ENCODE measurements at regions not wholly inside any gene's neighbourhood (a gene's known extent, or its start where the extent isn't known, plus 50 kb on each side); places are given as distances from the start of the nearest gene placed in this dataset.

- no peak overlapping the region for H3K4me3 ChIP-seq (replicated peaks in 1 of 3)
- WGBS, 2 donors: 77 to 89% methylated on average over 2 of the region's 2 CpGs
- TF ChIP-seq CTCF (IDR thresholded peaks at IDR 0.05): no peak
- no peak for TF ChIP-seq POLR2A (IDR thresholded peaks at IDR 0.05)
Measured at GRCh38 chr5:68130253-68130652, 85.3 kb upstream of the PIK3R1 start.

GRCh38 chr5:68129364-68129763 is 86.2 kb upstream of the PIK3R1 start:
- no peak for TF ChIP-seq CTCF (IDR thresholded peaks at IDR 0.05)
- TF ChIP-seq POLR2A (IDR thresholded peaks at IDR 0.05): no peak
- 94 to 95% methylated on average over 4 of the region's 4 CpGs for WGBS, 2 donors
- intact Hi-C loops (cut with DNase I): no loop called here

More at GRCh38 chr5:68130253-68130652, 85.3 kb upstream of the PIK3R1 start:
- H3K4me1 ChIP-seq: peaks cover 0 to 5% of the 10 kb centered on the region in 2 donors
- no peaks in the 10 kb centered on the region for H3K9me3 ChIP-seq
- no peak overlapping the region for H3K27ac ChIP-seq
- DNase-seq: no peak
- no peaks in the 10 kb centered on the region for H3K36me3 ChIP-seq
- intact Hi-C loops (cut with DNase I): no loop called here
- no peaks in the 10 kb centered on the region for H3K27me3 ChIP-seq

GRCh38 chr5:68126886-68127285 is 88.7 kb upstream of the PIK3R1 start:
- WGBS, 2 donors: 58 to 70% methylated on average over 2 of the region's 2 CpGs
- intact Hi-C loops (cut with DNase I): no loop called here

More at GRCh38 chr5:68129364-68129763, 86.2 kb upstream of the PIK3R1 start:
- H3K4me3 ChIP-seq (replicated peaks in 1 of 3): no peak overlapping the region
- H3K27ac ChIP-seq: no peak overlapping the region
- no peaks in the 10 kb centered on the region for H3K9me3 ChIP-seq
- DNase-seq: no peak
- no peaks in the 10 kb centered on the region for H3K27me3 ChIP-seq
- H3K36me3 ChIP-seq: no peaks in the 10 kb centered on the region
- H3K4me1 ChIP-seq: peaks cover 0 to 5% of the 10 kb centered on the region in 2 donors

GRCh38 chr5:68122439-68123328 is 92.9 kb upstream of the PIK3R1 start:
- intact Hi-C loops (cut with DNase I): no loop called here
- Histone ChIP-seq H3K27ac (no peak overlapping the region), H3K4me1 (peaks cover 0 to 5% of the 10 kb centered on the region in 2 donors), H3K4me3 (replicated peaks in 1 of 3) (no peak overlapping the region), H3K36me3 (no peaks in the 10 kb centered on the region), H3K9me3 (no peaks in the 10 kb centered on the region), H3K27me3 (no peaks in the 10 kb centered on the region)
- WGBS, 2 donors: 75 to 85% methylated on average over 7 of the region's 7 CpGs
- DNase-seq: no peak
- TF ChIP-seq POLR2A (IDR thresholded peaks at IDR 0.05) (no peak), CTCF (IDR thresholded peaks at IDR 0.05) (no peak)

More at GRCh38 chr5:68126886-68127285, 88.7 kb upstream of the PIK3R1 start:
- Histone ChIP-seq H3K4me1 (peaks cover 0 to 5% of the 10 kb centered on the region in 2 donors), H3K27ac (peak overlapping the region in 1 of 3 donors; percentile 20), H3K27me3 (no peaks in the 10 kb centered on the region), H3K36me3 (no peaks in the 10 kb centered on the region), H3K9me3 (no peaks in the 10 kb centered on the region), H3K4me3 (replicated peaks in 1 of 3) (no peak overlapping the region)
- no peak for TF ChIP-seq POLR2A (IDR thresholded peaks at IDR 0.05)
- TF ChIP-seq CTCF (IDR thresholded peaks at IDR 0.05): no peak
- DNase-seq: no peak

DNA sequence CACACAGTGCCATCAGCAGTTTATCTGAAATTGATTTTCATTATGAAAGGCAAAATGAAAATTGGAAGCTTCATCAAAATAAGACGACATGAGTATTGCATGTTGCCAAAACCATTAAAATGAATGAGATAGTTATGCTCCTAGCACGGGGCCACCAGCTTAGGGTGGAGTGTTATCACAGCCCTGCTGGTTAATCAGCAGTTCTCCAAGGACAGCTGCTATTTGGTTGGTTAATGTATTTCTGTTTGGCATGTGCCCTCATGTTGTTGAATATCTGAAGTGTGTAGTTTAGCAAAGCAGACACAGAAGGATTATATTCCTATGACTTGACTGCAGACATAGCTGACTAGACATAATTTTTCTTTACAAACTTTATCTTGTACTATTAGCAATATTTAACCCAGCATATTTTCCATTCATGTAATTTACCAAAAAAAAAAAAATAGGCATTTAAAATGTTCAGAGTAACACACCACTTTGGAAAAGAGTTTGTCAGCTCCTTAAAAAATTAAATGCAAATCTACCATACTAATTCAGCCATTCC is 98.6 kb upstream of the PIK3R1 start:
- Histone ChIP-seq H3K27ac (no peak overlapping the region), H3K4me1 (no peaks in the 10 kb centered on the region), H3K27me3 (no peaks in the 10 kb centered on the region), H3K4me3 (replicated peaks in 1 of 3) (no peak overlapping the region), H3K36me3 (no peaks in the 10 kb centered on the region), H3K9me3 (no peaks in the 10 kb centered on the region)
- no peak for DNase-seq
- TF ChIP-seq POLR2A (IDR thresholded peaks at IDR 0.05): no peak
- no peak for TF ChIP-seq CTCF (IDR thresholded peaks at IDR 0.05)
- intact Hi-C loops (cut with DNase I): no loop called here
- 72 to 90% methylated on average over 2 of the region's 2 CpGs for WGBS, 2 donors
